ENCODE measurements at regions not wholly inside any gene's neighbourhood (a gene's known extent, or its start where the extent isn't known, plus 50 kb on each side); places are given as distances from the start of the nearest gene placed in this dataset.

- ChIA-PET CTCF (interaction anchor here (0.7 kb wide), 1 partner anchor 178 kb away, joined by 3 read pairs; no protein-coding TSS in a partner anchor), POLR2A (no interaction called here)
- H3K4me3 Mint-ChIP-seq: no peak overlapping the region
- peaks cover 4% of the 10 kb centered on the region; the same call in 1 of the 2 replicates for H3K9me3 Mint-ChIP-seq
- no peak for DNase-seq (ENCODE audit: low spot score)
- ATAC-seq: no peak
- no peak overlapping the region for H3K27ac Mint-ChIP-seq
- no peaks in the 10 kb centered on the region; the same call in 1 of the 2 replicates for H3K36me3 Mint-ChIP-seq
- no peak for TF ChIP-seq OVOL2 (CRISPR knock-in tag; IDR thresholded peaks at IDR 0.05; ENCODE audit: borderline replicate concordance)
- TF ChIP-seq TP53 (CRISPR knock-in tag; IDR thresholded peaks at IDR 0.05): no peak
- no peak for TF ChIP-seq NFATC4 (CRISPR knock-in tag; IDR thresholded peaks at IDR 0.05)
- TF ChIP-seq ZNF416 (CRISPR knock-in tag; IDR thresholded peaks at IDR 0.05): no peak
- TF ChIP-seq FOXJ3 (CRISPR knock-in tag; IDR thresholded peaks at IDR 0.05; ENCODE audit: borderline replicate concordance): no peak
- no peak for TF ChIP-seq ZSCAN18 (CRISPR knock-in tag; IDR thresholded peaks at IDR 0.05)
- TF ChIP-seq E2F4 (CRISPR knock-in tag; IDR thresholded peaks at IDR 0.05; ENCODE audit: borderline replicate concordance, low read depth): no peak
- no peak for TF ChIP-seq ZNF281 (CRISPR knock-in tag; IDR thresholded peaks at IDR 0.05)
- no peak for TF ChIP-seq GRHL2 (CRISPR knock-in tag; IDR thresholded peaks at IDR 0.05; ENCODE audit: insufficient replicate concordance, severe bottlenecking)
- no peak for TF ChIP-seq NFE2L1 (CRISPR knock-in tag; IDR thresholded peaks at IDR 0.05)
- no peak for TF ChIP-seq FOXP1 (CRISPR knock-in tag; IDR thresholded peaks at IDR 0.05; ENCODE audit: borderline replicate concordance)
- TF ChIP-seq SP1 (CRISPR knock-in tag; conservative IDR thresholded peaks at IDR 0.05): no peak
- TF ChIP-seq CREM (CRISPR knock-in tag; IDR thresholded peaks at IDR 0.05): no peak
- no peak for TF ChIP-seq AFF4 (CRISPR knock-in tag; IDR thresholded peaks at IDR 0.05; ENCODE audit: borderline replicate concordance)
- no peak for TF ChIP-seq ELF4 (CRISPR knock-in tag; IDR thresholded peaks at IDR 0.05; ENCODE audit: low read depth)
- TF ChIP-seq TEAD1 (CRISPR knock-in tag; IDR thresholded peaks at IDR 0.05): no peak
- TF ChIP-seq ATF3 (CRISPR knock-in tag; conservative IDR thresholded peaks at IDR 0.05): no peak
- TF ChIP-seq IRF2 (CRISPR knock-in tag; IDR thresholded peaks at IDR 0.05; ENCODE audit: borderline replicate concordance, low read depth): no peak
- no peak for TF ChIP-seq E2F1 (CRISPR knock-in tag; IDR thresholded peaks at IDR 0.05)
- TF ChIP-seq ZNF423 (CRISPR knock-in tag; IDR thresholded peaks at IDR 0.05): no peak
- peaks cover 19% of the 10 kb centered on the region for H3K4me1 Mint-ChIP-seq
- H3K27me3 Mint-ChIP-seq (ENCODE audit: low read depth): peaks cover 27% of the 10 kb centered on the region
Measured at GRCh38 chr12:65734226-65734625, 90.1 kb upstream of the HMGA2 start.
